ENCODE measurements at regions not wholly inside any gene's neighbourhood (a gene's known extent, or its start where the extent isn't known, plus 50 kb on each side); places are given as distances from the start of the nearest gene placed in this dataset.
"Not testable (repeated sequence)": the region's sequence is repeated elsewhere in the genome, so short reads cannot be mapped to it uniquely, and the experiment has no call there.

GRCh38 chr1:8154621-8155052 is 128.5 kb upstream of the ERRFI1 start:
- no peak for FAIRE-seq
- Histone ChIP-seq H3K4me3 (ENCODE audit: low read depth in 1 of 3, low read length in 3 of 3) (no peak overlapping the region), H3K27me3 (ENCODE audit: control insufficient read depth in 3 of 3, insufficient read depth in 3 of 3, low read length in 3 of 3) (no peaks in the 10 kb centered on the region), H3K4me1 (ENCODE audit: control insufficient read depth in 3 of 3, insufficient read depth in 2 of 3, low read depth in 1 of 3, low read length in 2 of 3) (peaks cover 0 to 9% (median 0%) of the 10 kb centered on the region in 3 donors), H3K9me3 (ENCODE audit: control insufficient read depth in 2 of 2, insufficient read depth in 1 of 2, low read depth in 1 of 2, low read length in 1 of 2) (peaks cover 0 to 10% of the 10 kb centered on the region in 2 donors), H3K36me3 (ENCODE audit: control insufficient read depth in 3 of 3, insufficient read depth in 2 of 3, low read depth in 1 of 3, low read length in 3 of 3) (no peaks in the 10 kb centered on the region), H3K27ac (ENCODE audit: low read depth in 1 of 3, low read length in 2 of 3) (no peak overlapping the region)
- 18 to 35% (median 28%) methylated on average over 15 of the region's 15 CpGs for WGBS, 3 donors
- DNase-seq: peak; percentile 27 to 77

DNA sequence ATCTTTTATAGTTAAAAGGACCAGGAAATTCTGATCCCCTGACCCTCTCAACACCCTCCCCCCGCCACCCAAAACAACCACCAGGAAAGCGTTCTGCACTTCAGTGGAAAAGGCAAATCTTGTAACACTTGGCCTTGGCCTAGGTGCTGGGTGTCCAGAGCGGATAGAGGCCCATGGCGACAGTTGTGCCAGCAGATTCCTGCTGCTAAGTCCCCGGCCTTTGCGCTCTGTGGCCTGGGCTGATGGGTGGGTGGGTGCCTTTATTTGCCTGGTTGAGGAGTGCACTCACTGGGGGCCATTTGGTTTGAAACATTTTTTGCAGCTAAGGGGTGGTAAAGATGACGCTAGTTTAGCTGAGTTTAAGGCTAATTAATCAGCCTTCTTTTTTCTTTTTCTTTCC is 127.9 kb upstream of the ERRFI1 start:
- 97 to 99% (median 97%) methylated on average over 7 of the region's 7 CpGs for WGBS, 3 donors
- DNase-seq (no peak), FAIRE-seq (no peak)
- Histone ChIP-seq H3K27ac (ENCODE audit: low read depth in 1 of 3, low read length in 2 of 3) (peak overlapping the region in 1 of 3 donors; percentile 95), H3K4me1 (ENCODE audit: control insufficient read depth in 3 of 3, insufficient read depth in 2 of 3, low read depth in 1 of 3, low read length in 2 of 3) (peaks cover 0 to 9% (median 0%) of the 10 kb centered on the region in 3 donors), H3K27me3 (ENCODE audit: control insufficient read depth in 3 of 3, insufficient read depth in 3 of 3, low read length in 3 of 3) (no peaks in the 10 kb centered on the region), H3K36me3 (ENCODE audit: control insufficient read depth in 3 of 3, insufficient read depth in 2 of 3, low read depth in 1 of 3, low read length in 3 of 3) (no peaks in the 10 kb centered on the region), H3K4me3 (ENCODE audit: low read depth in 1 of 3, low read length in 3 of 3) (no peak overlapping the region), H3K9me3 (ENCODE audit: control insufficient read depth in 2 of 2, insufficient read depth in 1 of 2, low read depth in 1 of 2, low read length in 1 of 2) (peaks cover 0 to 6% of the 10 kb centered on the region in 2 donors)

DNA sequence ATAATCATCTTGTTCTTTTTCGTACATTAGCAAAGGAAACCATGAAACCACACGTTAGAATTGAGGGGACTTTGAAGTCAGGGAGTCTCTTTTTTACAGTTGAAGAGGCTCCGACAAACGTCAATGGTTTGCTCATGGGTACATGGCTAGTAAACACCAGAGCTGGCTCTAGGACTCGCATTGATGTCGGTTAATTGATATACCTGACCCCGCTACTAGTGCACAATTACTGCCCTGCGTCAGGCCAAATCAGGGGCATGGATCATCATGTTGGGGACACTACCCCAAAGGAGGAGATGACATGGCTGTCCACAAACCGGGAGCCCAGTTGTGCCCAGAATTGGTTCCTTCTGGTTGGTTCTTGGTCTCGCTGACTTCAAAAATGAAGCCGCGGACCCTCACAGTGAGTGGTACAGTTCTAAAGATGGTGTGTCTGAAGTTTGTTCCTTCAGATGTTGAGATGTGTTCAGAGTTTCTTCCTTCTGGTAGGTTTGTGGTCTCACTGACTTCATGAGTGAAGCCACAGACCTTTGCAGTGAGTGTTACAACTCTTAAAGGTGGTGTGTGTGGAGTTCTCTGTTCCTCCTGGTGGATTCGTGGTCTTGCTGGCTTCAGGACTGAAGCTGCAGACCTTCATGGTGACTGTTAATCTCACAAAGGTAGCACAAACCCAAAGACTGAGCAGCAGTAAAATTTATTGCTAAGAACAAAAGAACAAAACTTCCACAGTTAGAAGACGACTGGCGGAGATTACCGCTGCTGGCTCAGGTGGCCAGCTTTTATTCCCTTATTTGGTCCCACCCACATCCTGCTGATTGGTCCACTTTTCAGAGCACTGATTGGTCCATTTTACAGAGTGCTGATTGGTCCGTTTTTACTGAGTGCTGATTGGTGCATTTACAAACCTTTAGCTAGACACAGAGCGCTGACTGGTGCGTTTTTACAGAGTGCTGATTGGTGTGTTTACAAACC is 126.9 kb upstream of the ERRFI1 start:
- WGBS, 3 donors: 67 to 83% (median 68%) methylated on average over 19 of the region's 19 CpGs
- no peaks in the 10 kb centered on the region for H3K36me3 ChIP-seq (ENCODE audit: control insufficient read depth in 3 of 3, insufficient read depth in 2 of 3, low read depth in 1 of 3, low read length in 3 of 3)
- no peak overlapping the region for H3K4me3 ChIP-seq (ENCODE audit: low read depth in 1 of 3, low read length in 3 of 3)
- H3K9me3 ChIP-seq (ENCODE audit: control insufficient read depth in 2 of 2, insufficient read depth in 1 of 2, low read depth in 1 of 2, low read length in 1 of 2): peaks cover 0 to 6% of the 10 kb centered on the region in 2 donors
- H3K27ac ChIP-seq (ENCODE audit: low read depth in 1 of 3, low read length in 2 of 3): peak overlapping the region in 2 of 3 donors; percentile 8 to 95
- peaks cover 0 to 9% (median 0%) of the 10 kb centered on the region in 3 donors for H3K4me1 ChIP-seq (ENCODE audit: control insufficient read depth in 3 of 3, insufficient read depth in 2 of 3, low read depth in 1 of 3, low read length in 2 of 3)
- FAIRE-seq: no peak
- H3K27me3 ChIP-seq (ENCODE audit: control insufficient read depth in 3 of 3, insufficient read depth in 3 of 3, low read length in 3 of 3): no peaks in the 10 kb centered on the region
- peak in 1 of 2 donors; percentile 55 for DNase-seq

GRCh38 chr1:8151647-8152046 is 125.5 kb upstream of the ERRFI1 start:
- peaks cover 0 to 9% (median 0%) of the 10 kb centered on the region in 3 donors for H3K4me1 ChIP-seq (ENCODE audit: control insufficient read depth in 3 of 3, insufficient read depth in 2 of 3, low read depth in 1 of 3, low read length in 2 of 3)
- no peak overlapping the region for H3K27ac ChIP-seq (ENCODE audit: low read depth in 1 of 3, low read length in 2 of 3)
- no peak overlapping the region for H3K4me3 ChIP-seq (ENCODE audit: low read depth in 1 of 3, low read length in 3 of 3)
- H3K9me3 ChIP-seq (ENCODE audit: control insufficient read depth in 2 of 2, insufficient read depth in 1 of 2, low read depth in 1 of 2, low read length in 1 of 2): peaks cover 0 to 6% of the 10 kb centered on the region in 2 donors
- 87 to 91% (median 87%) methylated on average over 7 of the region's 7 CpGs for WGBS, 3 donors
- no peaks in the 10 kb centered on the region for H3K36me3 ChIP-seq (ENCODE audit: control insufficient read depth in 3 of 3, insufficient read depth in 2 of 3, low read depth in 1 of 3, low read length in 3 of 3)
- no peaks in the 10 kb centered on the region for H3K27me3 ChIP-seq (ENCODE audit: control insufficient read depth in 3 of 3, insufficient read depth in 3 of 3, low read length in 3 of 3)
- DNase-seq (no peak), FAIRE-seq (no peak)

GRCh38 chr1:8149756-8150155 is 123.6 kb upstream of the ERRFI1 start:
- not testable (repeated sequence) for H3K4me1 ChIP-seq (ENCODE audit: control insufficient read depth in 3 of 3, insufficient read depth in 2 of 3, low read depth in 1 of 3, low read length in 2 of 3); H3K36me3 ChIP-seq (ENCODE audit: control insufficient read depth in 3 of 3, insufficient read depth in 2 of 3, low read depth in 1 of 3, low read length in 3 of 3); FAIRE-seq; H3K9me3 ChIP-seq (ENCODE audit: control insufficient read depth in 2 of 2, insufficient read depth in 1 of 2, low read depth in 1 of 2, low read length in 1 of 2); H3K4me3 ChIP-seq (ENCODE audit: low read depth in 1 of 3, low read length in 3 of 3); DNase-seq; H3K27me3 ChIP-seq (ENCODE audit: control insufficient read depth in 3 of 3, insufficient read depth in 3 of 3, low read length in 3 of 3); H3K27ac ChIP-seq (ENCODE audit: low read depth in 1 of 3, low read length in 2 of 3)
- 84 to 88% (median 85%) methylated on average over 7 of the region's 7 CpGs for WGBS, 3 donors

DNA sequence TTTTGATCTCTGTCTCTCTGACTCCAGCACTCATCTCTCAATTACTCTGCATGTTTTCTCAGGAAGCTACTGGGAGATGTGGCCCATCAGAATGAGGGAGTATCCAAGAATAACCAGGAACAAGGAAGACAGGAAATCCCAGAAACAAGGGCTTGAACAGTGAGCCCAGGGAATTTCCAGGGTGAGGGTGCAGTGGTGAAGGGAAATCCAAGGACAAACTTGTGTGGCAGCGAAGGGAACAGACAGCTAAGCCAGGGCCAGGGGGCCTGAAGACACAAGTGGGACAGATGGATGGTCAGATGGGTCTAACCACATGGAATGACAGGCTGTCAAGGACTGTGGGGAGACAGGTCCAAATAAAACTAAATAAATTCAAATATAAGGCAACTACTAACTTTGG is 121.8 kb upstream of the ERRFI1 start:
- DNase-seq: no peak
- H3K27ac ChIP-seq (ENCODE audit: low read depth in 1 of 3, low read length in 2 of 3): no peak overlapping the region
- H3K36me3 ChIP-seq (ENCODE audit: control insufficient read depth in 3 of 3, insufficient read depth in 2 of 3, low read depth in 1 of 3, low read length in 3 of 3): no peaks in the 10 kb centered on the region
- no peaks in the 10 kb centered on the region for H3K9me3 ChIP-seq (ENCODE audit: control insufficient read depth in 2 of 2, insufficient read depth in 1 of 2, low read depth in 1 of 2, low read length in 1 of 2)
- FAIRE-seq: no peak
- H3K4me1 ChIP-seq (ENCODE audit: control insufficient read depth in 3 of 3, insufficient read depth in 2 of 3, low read depth in 1 of 3, low read length in 2 of 3): peaks cover 0 to 2% (median 0%) of the 10 kb centered on the region in 3 donors
- H3K27me3 ChIP-seq (ENCODE audit: control insufficient read depth in 3 of 3, insufficient read depth in 3 of 3, low read length in 3 of 3): no peaks in the 10 kb centered on the region
- H3K4me3 ChIP-seq (ENCODE audit: low read depth in 1 of 3, low read length in 3 of 3): no peak overlapping the region
- WGBS, 3 donors: 74 to 88% (median 76%) methylated on average over 1 of the region's 1 CpG

GRCh38 chr1:8146257-8146855 is 120.2 kb upstream of the ERRFI1 start:
- FAIRE-seq: no peak
- no peak for DNase-seq
- Histone ChIP-seq H3K9me3 (ENCODE audit: control insufficient read depth in 2 of 2, insufficient read depth in 1 of 2, low read depth in 1 of 2, low read length in 1 of 2) (no peaks in the 10 kb centered on the region), H3K27me3 (ENCODE audit: control insufficient read depth in 3 of 3, insufficient read depth in 3 of 3, low read length in 3 of 3) (no peaks in the 10 kb centered on the region), H3K36me3 (ENCODE audit: control insufficient read depth in 3 of 3, insufficient read depth in 2 of 3, low read depth in 1 of 3, low read length in 3 of 3) (no peaks in the 10 kb centered on the region), H3K4me1 (ENCODE audit: control insufficient read depth in 3 of 3, insufficient read depth in 2 of 3, low read depth in 1 of 3, low read length in 2 of 3) (peaks cover 0 to 2% (median 0%) of the 10 kb centered on the region in 3 donors), H3K27ac (ENCODE audit: low read depth in 1 of 3, low read length in 2 of 3) (no peak overlapping the region), H3K4me3 (ENCODE audit: low read depth in 1 of 3, low read length in 3 of 3) (no peak overlapping the region)
- WGBS, 3 donors: 93 to 96% (median 94%) methylated on average over 11 of the region's 11 CpGs

DNA sequence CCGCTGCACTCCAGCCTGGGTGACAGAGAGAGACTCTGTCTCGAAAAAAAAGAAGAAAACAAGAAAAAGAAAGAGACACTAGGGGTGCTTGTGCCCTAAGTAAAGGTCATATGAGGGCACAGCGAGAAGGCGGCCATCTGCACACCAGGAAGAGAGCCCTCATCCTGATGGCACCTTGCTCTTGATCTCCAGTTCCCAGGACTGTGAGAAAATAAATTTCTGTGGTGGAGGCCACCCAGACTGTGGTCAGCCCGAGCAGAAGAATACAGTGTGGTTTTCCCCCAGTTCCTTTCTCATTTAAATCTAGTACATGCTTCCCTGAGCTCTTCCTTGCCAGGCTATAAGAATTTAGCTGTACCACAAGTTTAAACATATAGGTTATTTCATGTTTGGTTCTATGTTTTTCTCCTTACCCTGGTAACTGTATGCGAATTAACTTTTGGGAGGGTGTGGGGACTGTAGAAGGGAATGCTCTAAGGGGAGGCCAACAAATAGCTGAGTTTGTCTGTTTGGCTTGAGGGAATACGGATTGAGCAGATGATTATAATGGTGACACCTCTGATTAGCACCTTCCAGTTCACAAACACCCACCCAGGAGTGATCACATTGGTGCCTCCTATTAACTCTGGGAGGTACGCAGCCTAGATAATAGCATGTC is 119.6 kb upstream of the ERRFI1 start:
- 62 to 88% (median 79%) methylated on average over 8 of the region's 8 CpGs for WGBS, 3 donors
- peaks cover 0 to 2% (median 0%) of the 10 kb centered on the region in 3 donors for H3K4me1 ChIP-seq (ENCODE audit: control insufficient read depth in 3 of 3, insufficient read depth in 2 of 3, low read depth in 1 of 3, low read length in 2 of 3)
- H3K27me3 ChIP-seq (ENCODE audit: control insufficient read depth in 3 of 3, insufficient read depth in 3 of 3, low read length in 3 of 3): no peaks in the 10 kb centered on the region
- H3K9me3 ChIP-seq (ENCODE audit: control insufficient read depth in 2 of 2, insufficient read depth in 1 of 2, low read depth in 1 of 2, low read length in 1 of 2): no peaks in the 10 kb centered on the region
- H3K4me3 ChIP-seq (ENCODE audit: low read depth in 1 of 3, low read length in 3 of 3): no peak overlapping the region
- no peak overlapping the region for H3K27ac ChIP-seq (ENCODE audit: low read depth in 1 of 3, low read length in 2 of 3)
- FAIRE-seq (no peak), DNase-seq (no peak)
- H3K36me3 ChIP-seq (ENCODE audit: control insufficient read depth in 3 of 3, insufficient read depth in 2 of 3, low read depth in 1 of 3, low read length in 3 of 3): no peaks in the 10 kb centered on the region
